GM19324 (cell line): ENCODE measurements at regions not wholly inside any gene's neighbourhood (a gene's known extent, or its start where the extent isn't known, plus 50 kb on each side); places are given as distances from the start of the nearest gene placed in this dataset.

Experiments used
- ATAC-seq: cut with Tn5 transposase; IDR thresholded peaks from one replicate; pipeline ENCODE4 v1.9.1; 2021; ENCODE audit warnings: mild to moderate bottlenecking, moderate library complexity; ENCODE audit not compliant: unreplicated experiment, low FRiP score

- ATAC-seq = no peak
Observed at GRCh38 chr5:42905827-42906226, 94.1 kb upstream of the SELENOP start.

GRCh38 chr5:42900734-42901133, 89.0 kb upstream of the SELENOP start:
- ATAC-seq = no peak

GRCh38 chr5:42898760-42899159, 87.1 kb upstream of the SELENOP start:
- ATAC-seq = no peak

GRCh38 chr5:42896523-42896922, 84.8 kb upstream of the SELENOP start:
- ATAC-seq = no peak

- no peak for ATAC-seq
Observed at GRCh38 chr5:42894057-42894456, 82.4 kb upstream of the SELENOP start.

- peak; percentile 82 for ATAC-seq
Observed at GRCh38 chr5:42889311-42889933, 77.7 kb upstream of the SELENOP start.

GRCh38 chr5:42888771-42889170, 77.1 kb upstream of the SELENOP start:
- ATAC-seq = no peak

GRCh38 chr5:42887575-42887974, 75.9 kb upstream of the SELENOP start:
- no peak for ATAC-seq

GRCh38 chr5:42887097-42887496, 75.4 kb upstream of the SELENOP start:
- ATAC-seq = no peak

GRCh38 chr5:42886635-42887034, 74.9 kb upstream of the SELENOP start:
- ATAC-seq = peak; percentile 45

- no peak for ATAC-seq
Observed at GRCh38 chr5:42884326-42884725, 72.6 kb upstream of the SELENOP start.

GRCh38 chr5:42881416-42882117, 69.9 kb upstream of the SELENOP start:
- no peak for ATAC-seq

GRCh38 chr5:42880496-42881150, 68.9 kb upstream of the SELENOP start:
- ATAC-seq = no peak

- no peak for ATAC-seq
Observed at GRCh38 chr5:42879291-42879690, 67.6 kb upstream of the SELENOP start.

GRCh38 chr5:42878550-42878949, 66.9 kb upstream of the SELENOP start:
- ATAC-seq = no peak

- no peak for ATAC-seq
Observed at GRCh38 chr5:42878041-42878440, 66.3 kb upstream of the SELENOP start.

- ATAC-seq = no peak
Observed at GRCh38 chr5:42877431-42877830, 65.7 kb upstream of the SELENOP start.

GRCh38 chr5:42876375-42876844, 64.7 kb upstream of the SELENOP start:
- no peak for ATAC-seq

- no peak for ATAC-seq
Observed at GRCh38 chr5:42875785-42876374, 64.2 kb upstream of the SELENOP start.

- no peak for ATAC-seq
Observed at GRCh38 chr5:42875211-42875610, 63.5 kb upstream of the SELENOP start.

- no peak for ATAC-seq
Observed at GRCh38 chr5:42874621-42875198, 63.0 kb upstream of the SELENOP start.
